ENCODE measurements at regions not wholly inside any gene's neighbourhood (a gene's known extent, or its start where the extent isn't known, plus 50 kb on each side); places are given as distances from the start of the nearest gene placed in this dataset.

GRCh38 chr5:93191035-93191817, 389.8 kb downstream of the NR2F1-AS1 start:
- TF ChIP-seq CTCF (IDR thresholded peaks at IDR 0.05), result no peak
- no peak for TF ChIP-seq ZFX (IDR thresholded peaks at IDR 0.05; ENCODE audit: borderline replicate concordance)
